HG03442 (cell line): ENCODE measurements at regions not wholly inside any gene's neighbourhood (a gene's known extent, or its start where the extent isn't known, plus 50 kb on each side); places are given as distances from the start of the nearest gene placed in this dataset.
"Not testable (repeated sequence)": the region's sequence is repeated elsewhere in the genome, so short reads cannot be mapped to it uniquely, and the experiment has no call there.

Experiments
- ATAC-seq: cut with Tn5 transposase; IDR thresholded peaks from one replicate; pipeline ENCODE4 v1.9.1; 2021; ENCODE audit warnings: mild to moderate bottlenecking, moderate library complexity; ENCODE audit not compliant: unreplicated experiment

DNA sequence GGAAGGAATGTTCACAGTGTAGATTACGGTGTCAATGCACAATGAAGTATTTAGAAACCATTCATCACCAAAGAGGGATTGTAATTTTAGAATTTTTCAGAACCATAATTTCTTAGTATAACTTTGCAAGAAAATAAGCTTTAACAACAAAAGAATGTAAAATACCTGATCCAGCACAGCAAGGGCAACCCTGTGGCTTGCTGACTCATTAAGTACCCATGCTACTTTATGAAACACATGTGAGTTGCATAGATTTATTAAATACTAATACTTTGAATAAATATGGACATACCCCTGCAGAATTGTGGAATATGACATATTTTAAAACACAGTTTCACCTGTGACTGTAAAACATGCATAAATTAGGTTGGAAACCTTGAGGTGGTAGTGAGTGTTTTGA lies 281.3 kb downstream of the ZNF248 start:
- ATAC-seq: no peak

DNA sequence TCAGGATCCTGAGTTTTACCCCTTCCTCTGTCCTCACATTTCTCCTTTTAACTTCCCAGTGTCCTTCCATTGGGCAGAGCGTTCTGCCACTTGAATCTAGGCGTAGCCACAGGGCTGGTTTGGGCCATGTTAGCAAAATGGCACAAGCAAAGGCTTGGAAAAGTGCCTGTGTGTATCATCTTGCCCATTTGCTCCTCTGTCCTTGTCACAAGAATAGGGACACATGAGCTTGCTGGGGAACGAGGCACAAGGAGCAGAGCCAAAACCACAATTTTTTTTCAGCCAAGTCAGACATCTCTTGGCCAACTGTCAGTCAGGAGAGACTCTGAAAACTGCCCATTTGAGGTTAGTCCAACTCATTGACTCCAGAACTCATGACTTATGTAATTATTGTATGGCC lies 285.2 kb downstream of the ZNF248 start:
- ATAC-seq: no peak

DNA sequence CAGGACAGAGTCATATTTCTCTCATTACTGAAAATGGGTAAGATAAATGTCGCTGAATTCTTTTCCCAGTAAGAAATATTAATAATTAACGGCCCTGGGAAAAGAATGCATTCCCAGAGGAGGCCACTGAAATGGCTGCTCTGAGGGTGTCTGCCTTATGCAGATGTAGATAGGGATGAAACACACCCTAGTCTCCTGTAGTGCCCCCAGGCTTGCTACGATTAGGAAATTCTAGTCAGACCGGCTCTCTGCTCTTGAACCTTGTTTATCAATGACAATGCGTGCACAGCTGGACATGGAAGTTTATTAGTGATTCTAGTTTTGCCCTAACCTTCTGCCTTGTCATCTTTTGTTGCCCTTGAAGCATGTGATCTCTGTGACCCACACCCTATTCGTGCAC lies 291.1 kb downstream of the ZNF248 start:
- no peak for ATAC-seq

DNA sequence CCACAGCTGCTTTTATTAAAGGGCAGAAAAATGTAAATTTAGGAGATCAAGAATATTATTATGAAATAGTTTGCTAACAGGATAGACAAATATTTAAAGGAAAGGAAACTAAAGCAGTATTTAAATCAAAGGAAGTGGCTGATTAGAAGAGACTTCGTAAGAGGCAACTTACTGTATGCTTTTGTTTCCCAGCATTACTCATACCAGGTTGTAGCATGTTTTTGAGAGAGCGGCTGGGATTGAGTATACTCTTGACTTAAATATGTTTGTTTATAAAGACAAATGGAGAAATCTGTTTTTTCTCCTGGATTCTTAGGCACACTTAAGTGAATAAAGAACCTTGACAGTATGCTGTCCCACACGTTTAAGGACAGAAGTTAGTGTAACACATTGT lies 293.7 kb downstream of the ZNF248 start:
- no peak for ATAC-seq

DNA sequence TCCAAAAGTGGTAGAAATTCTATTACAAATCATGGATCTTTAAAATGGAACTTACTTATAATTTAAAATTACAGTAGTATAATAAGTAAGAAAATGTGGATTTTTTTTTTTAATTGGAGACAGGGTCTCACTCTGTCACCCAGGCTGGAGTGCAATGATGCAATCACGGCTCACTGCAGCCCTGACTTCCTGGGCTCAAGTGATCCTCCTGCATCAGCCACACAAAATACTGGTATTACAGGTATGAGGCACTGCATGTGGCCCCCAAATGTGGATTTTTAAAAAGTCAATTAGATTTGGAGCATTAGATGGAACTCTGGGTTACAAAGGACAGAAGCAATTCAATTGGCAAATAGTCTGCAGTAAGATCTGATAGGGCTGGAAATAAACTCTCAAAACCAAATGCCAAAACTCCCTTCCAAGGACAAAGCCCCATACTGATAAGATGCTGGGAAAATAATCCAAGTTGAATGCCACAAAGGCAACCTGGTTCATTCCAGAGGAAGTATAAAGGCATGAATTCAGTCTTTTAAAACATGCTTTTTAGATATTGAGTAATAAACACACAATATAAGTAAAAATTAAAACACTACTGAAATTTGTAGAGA lies 294.2 kb downstream of the ZNF248 start:
- ATAC-seq: no peak

DNA sequence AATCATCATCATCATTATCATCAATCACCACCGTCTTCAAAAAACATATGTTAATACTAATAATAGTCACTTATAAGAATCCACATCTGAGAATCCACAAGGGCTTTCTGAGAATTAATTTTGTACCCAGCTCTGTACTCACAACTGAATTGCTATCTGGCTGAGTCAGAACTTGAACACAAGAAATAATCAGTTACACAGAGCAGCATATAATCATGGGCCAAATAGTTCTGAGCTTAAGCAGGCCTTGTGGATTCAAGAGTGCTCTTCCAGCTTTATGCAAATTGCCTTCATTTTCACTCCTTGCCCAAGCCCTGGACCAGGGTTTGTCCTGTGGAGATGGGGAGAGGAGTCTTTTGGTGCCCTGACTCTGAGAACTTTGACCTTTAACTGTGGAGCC lies 304.5 kb downstream of the ZNF248 start:
- ATAC-seq: no peak

DNA sequence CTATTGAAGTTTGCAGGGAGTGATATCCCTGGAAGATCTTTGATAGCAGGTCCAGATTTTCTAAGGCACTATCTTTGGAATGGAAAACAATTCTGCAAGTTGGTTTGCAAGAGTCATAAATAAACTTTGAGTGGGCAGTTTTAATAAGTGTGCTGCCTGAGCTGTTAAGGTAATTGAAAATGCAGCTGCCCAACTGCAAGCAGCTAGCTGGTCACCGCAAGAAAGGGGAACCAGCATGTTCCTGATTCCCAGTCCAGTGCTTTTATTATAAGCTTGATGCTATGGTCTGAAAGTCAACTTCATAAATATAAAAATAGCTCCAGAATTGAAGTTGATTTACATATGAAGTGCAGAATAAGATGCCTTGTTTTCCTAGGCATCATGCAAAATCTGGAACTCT lies 308.4 kb downstream of the ZNF248 start:
- no peak for ATAC-seq

DNA sequence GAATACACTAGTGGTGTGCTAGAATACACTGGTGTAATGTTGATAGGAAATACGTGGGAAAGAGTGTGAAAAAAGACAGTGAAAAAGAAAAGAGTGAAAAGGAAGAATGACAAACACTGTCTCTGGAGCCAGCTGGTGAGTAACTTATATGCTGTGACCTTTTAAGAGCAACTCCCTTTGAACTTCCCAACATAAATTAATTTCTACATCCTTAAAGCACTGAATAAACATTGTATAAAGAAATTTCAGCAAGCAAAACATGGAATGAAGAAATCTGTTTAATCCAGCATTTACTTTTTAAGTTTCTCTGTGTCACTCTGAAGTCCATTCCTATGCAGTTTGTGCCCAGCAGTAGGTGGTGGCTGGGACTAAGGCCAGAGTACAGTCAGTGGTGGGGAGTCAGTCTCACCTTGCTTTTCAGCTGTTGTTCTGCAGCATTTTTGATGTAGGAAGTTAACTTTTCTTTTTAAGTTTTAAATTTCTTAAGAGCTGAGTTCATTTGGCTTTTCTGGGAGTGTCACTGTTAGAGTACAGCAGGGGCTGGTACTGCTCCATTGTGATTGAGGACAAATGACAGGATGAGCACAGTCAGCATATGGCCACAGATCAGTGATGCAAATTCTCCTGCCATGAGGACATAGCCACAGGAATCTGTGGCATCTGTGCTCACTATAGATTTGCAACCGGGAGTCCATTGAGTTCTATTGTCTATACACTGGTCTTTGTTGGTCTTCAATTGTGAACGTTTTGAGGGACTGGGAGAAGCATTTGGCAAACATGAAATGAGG lies 321.8 kb downstream of the ZNF248 start:
- ATAC-seq: no peak

DNA sequence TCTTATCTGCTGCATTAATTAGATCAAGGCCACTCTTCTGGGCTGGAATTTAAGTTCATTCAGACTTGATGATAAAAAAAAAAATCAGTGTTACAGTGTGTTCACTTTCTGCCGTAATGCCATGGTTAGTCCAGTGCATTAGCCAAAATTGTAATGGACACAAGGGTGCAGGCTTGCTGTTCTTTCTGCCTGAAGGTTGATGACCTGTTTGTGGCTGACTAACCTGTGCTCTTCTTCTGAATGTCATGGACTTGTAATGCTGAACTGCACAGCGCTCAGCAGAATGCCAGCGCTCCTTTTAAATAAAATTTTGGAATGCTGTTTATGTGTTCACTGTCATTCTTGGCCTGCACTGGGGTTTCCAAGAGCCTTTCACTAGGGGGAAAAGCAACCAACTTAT lies 323.2 kb downstream of the ZNF248 start:
- ATAC-seq: no peak

DNA sequence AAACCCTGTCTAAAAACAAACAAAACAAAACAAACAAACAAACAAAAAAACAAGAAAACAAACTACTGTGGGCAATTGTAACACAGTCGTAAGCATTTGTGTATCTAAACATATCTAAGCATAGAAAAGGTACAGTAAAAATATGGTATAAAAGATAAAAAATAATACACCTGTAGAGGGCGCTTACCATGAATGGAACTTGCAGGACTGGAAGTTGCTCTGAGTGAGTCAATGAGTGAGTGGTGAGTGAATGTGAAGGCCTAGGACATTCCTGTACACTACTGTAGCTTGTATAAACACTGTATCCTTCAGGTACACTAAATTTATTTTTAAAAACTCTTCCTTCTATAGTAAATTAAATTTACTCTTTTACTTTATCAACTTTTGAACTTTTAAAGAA lies 332.0 kb downstream of the ZNF248 start:
- ATAC-seq: not testable (repeated sequence)

DNA sequence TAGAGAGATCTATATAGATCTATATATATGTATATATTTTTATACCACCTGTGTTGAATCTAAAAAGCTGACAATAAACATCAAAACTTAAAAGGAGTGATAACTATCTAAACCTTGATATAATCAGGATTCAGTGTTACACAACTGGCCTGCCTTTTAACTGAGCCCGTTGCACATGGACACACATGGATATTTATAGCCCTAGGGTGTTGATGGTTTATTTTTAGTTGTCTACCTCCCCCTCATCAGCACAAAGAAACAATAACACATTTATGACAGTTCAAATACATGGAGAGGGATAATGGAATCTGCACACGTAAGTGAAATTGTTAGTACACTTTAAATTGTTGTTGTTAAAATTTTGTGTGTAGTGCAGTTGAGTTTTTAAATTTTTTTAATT lies 336.9 kb downstream of the ZNF248 start:
- ATAC-seq: no peak

DNA sequence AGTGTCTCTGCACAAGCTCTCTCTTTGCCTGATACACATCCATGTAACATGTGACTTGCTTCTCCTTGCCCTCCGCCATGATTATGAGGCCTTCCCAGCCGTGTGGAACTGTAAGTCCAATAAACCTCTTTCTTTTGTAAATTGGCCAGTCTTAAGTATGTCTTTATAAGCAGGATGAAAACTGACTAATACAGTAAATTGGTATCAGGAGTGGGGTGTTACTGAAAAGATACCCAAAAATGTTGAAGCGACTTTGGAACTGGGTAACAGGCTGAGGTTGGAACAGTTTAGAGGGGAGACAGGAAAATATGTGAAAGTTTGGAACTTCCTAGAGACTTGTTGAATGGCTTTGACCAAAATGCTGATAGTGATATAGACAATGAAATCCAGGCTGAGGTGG lies 346.9 kb downstream of the ZNF248 start:
- not testable (repeated sequence) for ATAC-seq

DNA sequence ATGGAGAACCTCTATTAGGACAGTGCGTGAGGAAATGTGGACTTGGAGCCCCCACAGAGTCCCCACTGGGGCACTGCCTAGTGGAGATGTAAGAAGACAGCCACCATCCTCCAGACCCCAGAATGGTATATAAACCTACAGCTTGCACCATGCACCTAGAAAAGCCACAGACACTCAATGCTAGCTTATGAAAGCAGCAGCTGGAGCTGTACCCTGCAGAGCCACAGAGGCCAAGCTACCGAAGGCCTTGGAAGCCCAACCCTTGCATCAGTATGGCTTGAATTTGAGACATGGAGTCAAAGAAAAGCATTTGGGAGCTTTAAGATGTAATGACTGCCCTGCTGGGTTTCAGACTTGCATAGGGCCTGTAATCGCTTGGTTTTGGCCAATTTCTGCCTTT lies 361.3 kb downstream of the ZNF248 start:
- ATAC-seq: no peak

DNA sequence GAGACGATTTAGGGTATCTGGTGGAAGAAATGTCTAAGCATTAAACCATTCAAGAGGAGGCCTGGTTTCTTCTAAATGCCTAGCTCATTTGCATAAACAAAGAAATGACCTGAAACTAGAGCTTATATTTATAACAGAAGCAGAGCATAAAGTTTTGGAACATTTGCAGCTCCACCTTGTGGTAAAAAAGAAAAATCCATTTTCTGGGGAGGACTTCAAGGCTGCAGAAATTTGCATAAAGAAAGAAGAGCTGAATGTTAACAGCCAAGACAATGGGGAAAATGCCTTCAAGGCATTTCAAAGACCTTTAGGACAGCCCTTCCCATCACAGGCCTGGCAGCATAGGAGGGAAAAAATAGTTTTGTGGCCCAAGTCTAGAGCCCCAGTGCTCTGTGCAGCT lies 362.0 kb downstream of the ZNF248 start:
- ATAC-seq: no peak

DNA sequence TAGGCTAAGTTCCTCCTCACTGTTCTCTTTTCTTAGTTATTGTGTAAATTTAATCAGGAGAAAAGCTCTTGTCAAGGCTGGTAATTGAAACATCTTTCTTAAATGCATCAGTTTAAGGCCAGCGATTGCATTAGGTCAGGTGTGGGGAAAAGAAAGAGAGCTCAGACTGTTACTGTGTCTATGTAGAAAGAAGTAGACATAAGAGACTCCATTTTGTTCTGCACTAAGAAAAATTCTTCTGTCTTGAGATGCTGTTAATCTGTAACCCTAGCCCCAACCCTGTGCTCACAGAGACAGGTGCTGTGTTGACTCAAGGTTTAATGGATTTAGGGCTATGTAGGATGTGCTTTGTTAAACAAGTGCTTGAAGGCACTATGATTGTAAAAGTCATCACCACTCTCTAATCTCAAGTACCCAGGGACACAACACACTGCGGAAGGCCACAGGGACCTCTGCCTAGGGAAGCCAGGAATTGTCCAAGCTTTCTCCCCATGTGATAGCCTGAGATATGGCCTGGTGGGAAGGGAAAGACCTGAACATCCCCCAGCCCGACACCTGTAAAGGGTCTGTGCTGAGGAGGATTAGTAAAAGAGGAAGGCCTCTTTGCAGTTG lies 364.1 kb downstream of the ZNF248 start:
- not testable (repeated sequence) for ATAC-seq

DNA sequence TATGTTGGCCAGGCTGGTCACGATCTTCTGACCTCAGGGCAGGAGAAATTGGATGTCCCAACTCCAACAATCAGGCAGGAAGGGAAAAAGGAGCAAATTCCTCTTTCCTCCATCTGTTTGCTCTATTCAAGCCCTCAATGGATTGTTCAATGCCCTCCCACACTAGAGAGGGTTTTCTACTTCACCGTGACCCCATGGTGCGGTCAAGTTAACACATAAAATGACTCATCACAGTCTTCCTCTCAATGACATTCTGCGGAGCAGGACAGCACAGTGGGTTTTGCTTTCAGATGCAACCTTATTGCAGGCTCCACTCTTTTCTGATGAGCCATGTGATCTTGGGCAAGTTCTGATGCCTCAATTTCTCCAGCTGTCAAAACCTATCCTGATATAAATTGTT lies 364.9 kb downstream of the ANKRD30A start:
- no peak for ATAC-seq

DNA sequence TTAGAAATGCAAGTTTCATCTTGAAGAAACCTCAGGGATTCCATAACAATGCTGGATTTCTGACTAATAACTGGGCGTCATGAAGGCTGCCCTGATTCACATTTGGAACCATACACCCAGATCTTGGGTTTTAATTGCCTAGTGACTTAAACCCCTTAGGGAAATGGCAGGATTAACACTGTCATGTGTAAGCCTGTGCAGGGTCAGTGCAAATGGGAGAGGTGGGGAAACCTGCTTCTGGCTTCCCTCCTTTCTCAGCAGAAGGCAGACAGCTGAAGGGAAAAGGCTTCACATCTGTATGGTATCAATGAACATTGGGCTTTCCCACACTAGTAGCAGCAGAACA lies 364.2 kb downstream of the ANKRD30A start:
- ATAC-seq: no peak

DNA sequence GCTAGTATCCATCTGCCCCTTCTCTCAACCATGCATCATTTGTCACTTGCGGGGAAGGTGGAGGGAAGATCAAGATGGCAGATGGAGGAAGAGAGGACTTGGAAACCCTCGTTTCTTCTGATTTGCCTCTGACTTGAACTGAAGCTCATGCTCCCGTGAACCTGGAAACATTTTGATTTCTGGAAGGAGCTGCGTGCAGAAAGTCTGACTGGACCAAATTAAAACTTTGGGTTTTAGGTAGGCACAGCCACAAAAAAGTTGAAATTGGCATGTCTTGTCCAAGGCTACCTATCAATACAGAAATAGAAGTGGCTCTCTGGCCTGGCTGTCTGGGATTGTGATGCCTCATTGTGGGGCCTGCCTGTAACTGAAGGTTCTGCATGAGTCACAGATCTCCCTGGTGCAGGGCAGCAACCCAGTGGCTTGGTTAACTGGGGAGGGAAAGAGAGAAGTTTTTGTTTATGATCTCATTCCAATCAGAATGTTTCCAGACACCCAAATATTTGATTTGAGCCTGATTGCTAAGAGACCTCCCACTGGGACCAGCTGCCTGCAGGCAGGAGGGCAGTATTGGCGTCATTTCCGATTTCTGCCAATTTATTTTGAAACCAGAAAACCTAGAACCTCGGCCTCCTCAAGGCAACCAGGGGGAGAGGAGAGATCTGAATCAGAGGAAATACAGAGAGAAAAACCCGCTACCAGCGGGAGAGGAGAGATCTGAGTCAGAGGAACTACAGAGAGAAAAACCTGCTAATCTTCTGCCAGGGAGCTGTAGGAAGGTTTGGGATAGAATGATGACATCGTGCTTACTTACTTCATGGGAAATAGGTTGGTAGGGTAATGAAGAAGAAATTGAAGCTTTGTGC lies 363.6 kb downstream of the ANKRD30A start:
- no peak for ATAC-seq

DNA sequence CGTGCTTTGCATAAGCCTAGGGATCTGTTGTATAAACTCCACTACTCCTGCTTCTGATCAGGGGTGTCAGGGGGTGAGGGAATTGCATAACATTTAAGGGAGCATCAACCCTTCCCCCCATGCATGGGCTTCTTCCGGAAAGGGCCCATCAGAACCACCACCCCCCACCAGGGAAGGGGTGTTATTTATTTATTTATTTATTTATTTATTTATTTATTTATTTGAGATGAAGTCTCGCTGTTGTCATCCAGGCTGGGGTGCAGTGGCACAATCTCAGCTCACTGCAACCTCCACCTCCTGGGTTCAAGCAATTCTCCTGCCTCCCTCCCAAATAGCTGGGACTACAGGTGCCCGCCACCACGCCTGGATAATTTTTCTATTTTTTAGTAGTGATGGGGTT lies 355.2 kb downstream of the ANKRD30A start:
- ATAC-seq: not testable (repeated sequence)

DNA sequence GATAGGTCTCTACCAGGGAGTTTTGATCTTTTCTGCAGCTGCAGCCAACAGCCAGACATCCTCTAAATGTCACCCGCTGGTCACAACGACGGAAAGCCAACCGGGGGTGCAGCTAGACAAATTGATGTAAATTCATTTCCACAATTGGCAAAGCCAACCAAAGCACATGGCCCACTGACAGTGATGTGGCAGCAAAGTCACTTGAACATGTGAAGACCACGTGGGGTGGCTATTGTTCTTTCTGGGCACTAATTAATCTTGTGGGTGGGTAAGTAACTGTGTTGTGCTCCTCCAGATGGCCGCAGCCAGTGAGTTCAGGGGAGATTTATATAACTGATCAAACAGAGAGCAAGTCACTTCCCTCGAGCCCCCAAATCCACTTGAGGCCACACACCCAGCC lies 354.1 kb downstream of the ANKRD30A start:
- ATAC-seq: no peak

DNA sequence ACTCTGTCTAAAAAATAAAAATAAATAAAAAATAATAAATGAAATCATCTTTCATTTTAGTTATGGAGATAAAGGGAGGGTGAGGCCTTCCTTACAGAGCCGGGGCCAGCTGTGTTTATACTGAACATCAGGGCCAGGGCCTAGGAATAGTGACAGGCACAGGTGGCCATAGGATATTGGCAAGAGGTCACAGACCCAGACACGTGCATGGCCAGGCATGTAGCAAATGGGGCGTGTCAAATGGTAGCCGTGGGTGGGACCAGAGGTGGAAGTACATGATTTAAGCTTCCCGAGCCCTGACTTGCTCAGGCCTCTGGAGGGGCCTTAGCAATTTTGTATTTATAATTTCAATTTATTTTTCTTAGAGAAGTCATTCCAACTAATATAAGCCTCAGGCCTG lies 353.0 kb downstream of the ANKRD30A start:
- no peak for ATAC-seq

DNA sequence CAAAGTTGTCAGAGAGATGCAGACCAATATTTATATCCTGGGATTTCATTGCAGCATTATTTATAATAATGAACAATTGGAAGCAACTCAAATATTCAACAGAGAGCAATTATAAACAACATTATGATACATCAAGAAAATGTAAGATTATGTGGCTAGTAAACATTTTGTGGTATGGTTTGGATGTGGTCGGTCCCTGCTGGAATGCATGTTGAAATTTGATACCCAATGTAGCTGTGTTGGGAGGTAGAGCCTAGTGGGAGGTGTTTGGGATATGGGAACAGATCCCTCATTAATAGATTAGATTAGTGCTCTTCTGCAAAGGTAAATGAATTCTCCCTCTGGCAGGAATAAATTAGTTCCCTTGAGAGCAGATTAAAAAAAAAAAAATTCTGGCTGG lies 350.9 kb downstream of the ANKRD30A start:
- ATAC-seq: no peak
